Liver (tissue), 7 donors: ENCODE measurements at regions not wholly inside any gene's neighbourhood (a gene's known extent, or its start where the extent isn't known, plus 50 kb on each side); places are given as distances from the start of the nearest gene placed in this dataset.

ENCODE experiments used
- DNase-seq: peaks from one replicate; pipeline ENCODE4 v3.0.0-alpha.2; 2017; ENCODE audit warnings: low spot score
- H3K27ac ChIP-seq, 2 donors: one replicate each; pipeline ENCODE4 v1.7.0; 2013; ENCODE audit warnings: inconsistent platforms in 2 of 2, low read length in 2 of 2, control low read depth in 1 of 2, low read depth in 1 of 2, mild to moderate bottlenecking in 1 of 2
- H3K27me3 ChIP-seq, 4 donors: one replicate each; pipeline versions ENCODE4 v1.6.1 to v1.7.0; 2013; ENCODE audit warnings: low read length in 3 of 4, inconsistent platforms in 1 of 4, mild to moderate bottlenecking in 1 of 4, moderate library complexity in 1 of 4; ENCODE audit not compliant: control insufficient read depth in 4 of 4, insufficient read depth in 4 of 4
- H3K36me3 ChIP-seq, 4 donors: one replicate each; pipeline versions ENCODE4 v1.6.1 to v1.7.0; 2013; ENCODE audit warnings: low read length in 3 of 4, mild to moderate bottlenecking in 3 of 4, low read depth in 1 of 4, moderate library complexity in 1 of 4; ENCODE audit not compliant: control insufficient read depth in 4 of 4, insufficient read depth in 3 of 4
- H3K4me1 ChIP-seq, 4 donors: one replicate each; pipeline versions ENCODE4 v1.6.1 to v1.7.0; 2013; ENCODE audit warnings: low read length in 3 of 4, mild to moderate bottlenecking in 3 of 4, moderate library complexity in 1 of 4; ENCODE audit not compliant: control insufficient read depth in 4 of 4, insufficient read depth in 4 of 4
- H3K4me3 ChIP-seq, 3 donors: one replicate each; pipeline versions ENCODE4 v1.6.1 to v1.7.0; 2013; ENCODE audit warnings: low read length in 3 of 3, control low read depth in 1 of 3, low read depth in 1 of 3, mild to moderate bottlenecking in 1 of 3
- H3K9ac ChIP-seq, 2 donors: one replicate each; pipeline ENCODE4 v1.7.0; 2013; ENCODE audit warnings: low read length in 2 of 2, mild to moderate bottlenecking in 2 of 2, moderate library complexity in 2 of 2, control low read depth in 1 of 2, low read depth in 1 of 2
- H3K9me3 ChIP-seq, 4 donors: one replicate each; pipeline versions ENCODE4 v1.6.1 to v1.7.0; 2013; ENCODE audit warnings: low read length in 3 of 4; ENCODE audit not compliant: control insufficient read depth in 4 of 4
- EGR1 ChIP-seq, 2 donors: IDR thresholded peaks; 2 replicates each; pipeline ENCODE4 v1.6.1; 2016 to 2018; ENCODE audit warnings: antibody characterized with exemption in 2 of 2, low read depth in 2 of 2
- FOXA1 ChIP-seq: IDR thresholded peaks from 2 replicates; pipeline ENCODE4 v1.6.1; 2016; ENCODE audit warnings: antibody characterized with exemption
- HNF4G ChIP-seq: IDR thresholded peaks from 2 replicates; pipeline ENCODE4 v1.6.1; 2016; ENCODE audit warnings: antibody characterized with exemption
- MAX ChIP-seq: IDR thresholded peaks from 2 replicates; pipeline ENCODE4 v1.6.1; 2016; ENCODE audit warnings: antibody characterized with exemption
- NR2F2 ChIP-seq: IDR thresholded peaks from 2 replicates; pipeline ENCODE4 v1.6.1; 2016; ENCODE audit warnings: antibody characterized with exemption
- REST ChIP-seq: IDR thresholded peaks from 2 replicates; pipeline ENCODE4 v1.6.1; 2016; ENCODE audit warnings: antibody characterized with exemption, mild to moderate bottlenecking
- SP1 ChIP-seq: IDR thresholded peaks from 2 replicates; pipeline ENCODE4 v1.6.1; 2018; ENCODE audit warnings: antibody characterized with exemption, mild to moderate bottlenecking
- ZBTB33 ChIP-seq: IDR thresholded peaks from 2 replicates; pipeline ENCODE4 v1.6.1; 2016; ENCODE audit warnings: antibody characterized with exemption
- WGBS: extraction: QIAGEN DNeasy Blood & Tissue Kit; methylation state at CpG from one replicate; pipeline ENCODE4 v1.1.7; 2013; 5-methylcytosine and 5-hydroxymethylcytosine counted together
- donor health status: healthy.
- donor health status: healthy.
- donor health status: healthy.
- donor health status: healthy.

GRCh38 chr15:25237291-25237978, 201.4 kb downstream of the UBE3A start:
- no peaks in the 10 kb centered on the region for H3K4me1 ChIP-seq
- H3K27me3 ChIP-seq = no peaks in the 10 kb centered on the region
- no peaks in the 10 kb centered on the region for H3K36me3 ChIP-seq
- H3K9ac ChIP-seq = no peak overlapping the region
- H3K4me3 ChIP-seq = no peak overlapping the region
- H3K9me3 ChIP-seq = peaks cover 0 to 9% (median 1%) of the 10 kb centered on the region in 4 donors
- DNase-seq = no peak
- 85% methylated on average over 14 of the region's 14 CpGs for WGBS
- TF ChIP-seq NR2F2 (no peak), MAX (no peak), EGR1 (IDR thresholded peaks at IDR 0.05; ENCODE audit: low read depth in 2 of 2) (no peak), REST (no peak), ZBTB33 (no peak)
- no peak overlapping the region for H3K27ac ChIP-seq

GRCh38 chr15:25238126-25238525, 200.7 kb downstream of the UBE3A start:
- H3K4me1 ChIP-seq = no peaks in the 10 kb centered on the region
- no peak overlapping the region for H3K27ac ChIP-seq
- no peak overlapping the region for H3K9ac ChIP-seq
- DNase-seq = no peak
- H3K36me3 ChIP-seq = no peaks in the 10 kb centered on the region
- H3K4me3 ChIP-seq = no peak overlapping the region
- TF ChIP-seq SP1 (no peak), EGR1 (IDR thresholded peaks at IDR 0.05; ENCODE audit: low read depth in 2 of 2) (no peak)
- 94% methylated on average over 11 of the region's 11 CpGs for WGBS
- peaks cover 0 to 9% (median 1%) of the 10 kb centered on the region in 4 donors for H3K9me3 ChIP-seq
- no peaks in the 10 kb centered on the region for H3K27me3 ChIP-seq

- Histone ChIP-seq H3K27me3 (no peaks in the 10 kb centered on the region), H3K4me3 (no peak overlapping the region), H3K9me3 (peaks cover 0 to 6% (median 1%) of the 10 kb centered on the region in 4 donors), H3K36me3 (no peaks in the 10 kb centered on the region), H3K4me1 (no peaks in the 10 kb centered on the region), H3K9ac (no peak overlapping the region), H3K27ac (no peak overlapping the region)
- WGBS = 87% methylated on average over 8 of the region's 8 CpGs
- no peak for DNase-seq
- TF ChIP-seq HNF4G (no peak), FOXA1 (no peak)
Observed at GRCh38 chr15:25238716-25239470, 199.9 kb downstream of the UBE3A start.
